GM21447 (cell line): ENCODE measurements at regions not wholly inside any gene's neighbourhood (a gene's known extent, or its start where the extent isn't known, plus 50 kb on each side); places are given as distances from the start of the nearest gene placed in this dataset.

ENCODE experiments used
- ATAC-seq: cut with Tn5 transposase; IDR thresholded peaks from one replicate; pipeline ENCODE4 v1.9.1; 2021; ENCODE audit not compliant: unreplicated experiment

DNA sequence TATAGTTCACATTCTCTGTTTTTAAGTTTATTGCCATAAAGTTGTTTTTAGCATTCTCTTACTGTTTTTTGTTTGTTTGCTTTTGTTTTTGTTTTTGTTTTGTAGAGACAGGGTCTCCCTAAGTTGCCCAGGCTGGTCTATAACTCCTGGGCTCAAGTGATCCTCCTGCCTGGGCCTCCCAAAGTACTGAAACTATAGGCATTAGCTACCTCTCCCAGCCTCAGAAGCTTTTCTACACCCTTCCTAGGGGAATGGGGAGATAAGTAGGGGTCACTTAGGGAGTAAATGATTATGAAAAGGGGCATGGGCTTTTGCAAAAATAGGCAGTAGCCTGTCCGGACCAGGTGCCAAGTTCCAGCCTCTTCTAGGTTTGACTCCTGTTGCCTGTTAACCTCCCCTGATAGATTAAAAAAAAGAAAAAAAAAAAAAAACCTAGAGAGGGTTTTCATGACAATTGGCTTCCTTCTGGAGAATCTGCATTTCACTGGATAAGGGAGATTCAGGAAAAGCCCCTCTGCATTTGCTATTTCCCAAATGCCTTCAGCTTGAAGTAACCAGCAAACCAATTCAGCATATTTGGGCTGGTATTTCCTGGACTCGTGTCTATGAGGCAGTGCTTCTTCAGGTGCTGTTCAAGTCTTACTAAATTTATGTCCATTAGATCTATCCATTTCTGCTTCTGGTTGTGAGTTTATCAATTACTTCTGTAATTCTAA lies 216.8 kb downstream of the TM9SF2 start:
- no peak for ATAC-seq

DNA sequence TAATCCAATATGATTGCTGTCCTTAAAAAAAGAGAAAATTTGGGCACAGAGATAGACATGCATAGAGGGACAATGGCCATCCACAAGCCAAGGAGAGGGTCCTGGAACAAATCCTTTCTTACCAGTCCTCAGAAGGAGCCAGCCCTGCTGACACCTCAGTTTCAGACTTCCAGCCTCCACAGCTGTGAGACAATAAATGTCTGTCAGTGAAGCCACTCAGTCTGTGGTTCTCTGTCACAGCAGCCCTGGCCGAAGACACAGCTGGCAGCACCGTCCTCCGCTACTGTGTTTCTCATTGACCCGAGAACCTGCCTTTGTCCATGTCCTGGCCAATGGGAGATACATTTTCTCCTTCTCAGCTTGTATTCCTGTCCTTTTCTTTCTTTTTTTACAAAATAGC lies 207.9 kb downstream of the TM9SF2 start:
- ATAC-seq, result no peak

DNA sequence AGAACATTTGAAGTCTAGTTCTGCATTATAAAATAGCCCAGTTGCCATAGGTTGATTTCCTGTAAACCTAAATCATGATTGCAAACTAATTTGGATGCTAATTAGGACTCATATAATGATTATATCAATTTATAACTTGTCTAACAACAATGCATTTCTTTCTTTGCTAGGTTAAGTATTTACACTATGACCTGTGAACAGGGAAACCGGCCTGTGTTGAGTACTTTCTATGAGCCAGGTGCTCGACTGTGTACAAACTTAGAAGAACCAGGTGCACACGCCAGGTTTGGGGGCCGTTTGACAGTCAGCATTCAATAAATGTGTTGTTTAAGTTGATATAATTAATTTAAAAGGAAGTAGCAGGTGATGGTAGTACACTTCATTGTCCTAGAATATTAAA lies 203.1 kb downstream of the TM9SF2 start:
- no peak for ATAC-seq

DNA sequence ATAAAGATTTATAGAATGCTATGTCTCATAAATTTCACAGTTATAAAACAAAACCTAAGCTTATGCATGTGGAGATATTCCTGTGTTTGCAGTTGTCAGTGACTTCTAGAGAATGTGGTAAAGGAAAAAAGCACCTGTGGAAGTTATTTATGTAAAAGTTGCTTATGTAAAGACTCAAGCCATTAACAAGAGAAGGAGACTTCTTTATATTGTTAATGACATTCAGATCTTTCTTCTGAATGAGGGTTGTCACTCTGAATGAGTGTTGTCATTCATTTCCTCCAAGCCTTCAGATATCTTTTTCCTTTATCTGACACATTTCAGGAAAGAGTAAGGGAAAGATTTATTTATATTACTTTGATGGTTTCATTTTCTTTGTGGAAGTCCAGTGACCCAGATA lies 202.6 kb downstream of the TM9SF2 start:
- no peak for ATAC-seq

DNA sequence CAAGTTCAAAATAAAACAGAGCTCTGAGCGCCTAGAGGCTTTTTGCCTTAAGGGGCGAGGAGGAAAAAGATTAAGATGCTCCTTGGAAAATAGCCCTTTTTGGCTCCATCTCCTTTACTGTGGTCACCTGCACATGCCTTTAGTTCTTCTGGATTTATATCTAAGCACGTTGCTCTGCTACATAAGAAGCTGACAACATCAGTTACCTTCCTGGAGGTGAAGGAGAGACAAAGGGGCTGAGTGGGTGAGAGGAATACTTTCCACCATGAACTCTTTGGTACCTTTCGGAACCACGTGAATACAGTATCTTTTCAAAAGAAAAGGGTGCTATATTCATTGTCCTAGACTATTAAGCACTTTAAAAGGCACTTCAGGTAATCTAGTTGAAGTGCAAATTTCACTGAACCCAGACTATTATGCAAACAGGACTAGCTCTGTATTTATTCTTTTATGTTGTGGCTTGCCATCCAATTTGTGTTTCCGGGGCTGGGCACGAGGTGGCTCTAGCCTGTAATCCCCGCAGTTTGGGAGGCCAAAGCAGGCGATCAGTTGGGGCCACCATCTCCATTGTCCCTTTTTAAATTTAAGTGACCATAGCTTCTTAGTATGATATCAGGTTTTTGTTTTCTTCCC lies 201.5 kb downstream of the TM9SF2 start:
- no peak for ATAC-seq

DNA sequence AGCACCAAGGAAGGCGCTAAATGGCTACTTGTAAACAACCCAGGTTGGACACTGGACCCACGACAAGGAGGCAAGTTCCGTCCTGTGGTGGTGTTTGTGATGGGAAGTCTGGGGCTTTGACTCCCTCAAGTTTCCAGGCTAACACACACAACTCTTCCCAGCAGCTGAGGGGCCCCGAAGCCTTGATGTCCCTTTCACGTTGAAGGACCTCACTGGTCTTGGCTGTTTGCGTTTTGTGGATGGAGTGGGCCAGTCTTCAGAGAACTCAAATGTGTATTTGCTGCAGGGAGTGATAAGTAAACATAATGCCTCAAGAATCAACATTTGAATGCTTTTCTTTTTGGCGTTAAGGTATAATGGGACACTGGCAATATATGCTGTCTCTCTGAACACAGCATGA lies 199.2 kb downstream of the TM9SF2 start:
- no peak for ATAC-seq

DNA sequence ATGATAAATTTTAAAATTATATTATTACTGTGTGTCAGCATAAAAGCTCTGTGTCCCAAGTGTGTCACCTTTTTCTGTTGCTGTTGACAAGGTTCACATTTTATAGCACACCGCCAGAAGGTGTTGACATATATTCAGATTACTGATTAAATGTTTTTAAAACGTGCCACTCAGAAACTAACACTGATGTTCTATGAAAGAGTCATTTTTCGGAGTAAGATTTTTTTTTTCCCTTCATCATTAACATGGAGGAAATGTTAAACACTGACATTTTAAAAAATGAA lies 197.5 kb downstream of the TM9SF2 start:
- no peak for ATAC-seq

DNA sequence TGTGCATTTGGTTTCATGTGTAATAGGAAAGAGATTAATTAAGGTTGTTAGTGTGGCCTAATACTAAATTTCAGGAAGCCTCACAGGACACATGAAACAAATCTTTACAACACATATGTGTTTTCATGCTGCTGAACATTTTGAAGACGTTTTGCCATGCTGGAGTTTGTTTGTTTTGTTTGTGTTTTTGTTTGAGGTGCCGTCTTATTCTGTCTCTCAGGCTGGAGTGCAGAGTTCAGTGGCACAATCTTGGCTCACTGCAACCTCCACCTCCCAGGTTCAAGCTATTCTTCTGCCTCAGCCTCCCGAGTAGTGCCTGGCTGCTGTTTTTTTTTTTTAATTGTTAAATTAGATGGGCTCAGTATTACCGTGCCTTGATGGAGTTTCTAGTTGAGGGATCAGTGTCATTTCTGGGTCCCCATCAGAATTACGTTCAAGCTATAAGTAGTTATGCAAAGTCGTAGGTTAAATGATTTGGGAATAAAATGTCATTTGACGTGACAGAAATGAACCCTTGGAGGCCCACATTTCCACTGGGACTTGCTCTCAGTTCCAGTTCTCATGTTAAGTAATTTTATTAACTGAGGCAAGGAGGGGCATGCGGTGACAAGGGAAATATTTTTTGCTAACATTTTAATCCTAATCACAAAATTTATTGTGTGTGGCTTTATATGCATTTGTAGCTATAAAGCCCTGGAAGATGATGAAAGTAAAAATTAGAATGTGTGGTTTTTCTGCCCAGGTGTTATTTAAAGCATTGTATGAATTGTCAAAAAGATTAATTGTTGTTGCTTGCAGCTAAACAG lies 196.9 kb downstream of the TM9SF2 start:
- no peak for ATAC-seq

DNA sequence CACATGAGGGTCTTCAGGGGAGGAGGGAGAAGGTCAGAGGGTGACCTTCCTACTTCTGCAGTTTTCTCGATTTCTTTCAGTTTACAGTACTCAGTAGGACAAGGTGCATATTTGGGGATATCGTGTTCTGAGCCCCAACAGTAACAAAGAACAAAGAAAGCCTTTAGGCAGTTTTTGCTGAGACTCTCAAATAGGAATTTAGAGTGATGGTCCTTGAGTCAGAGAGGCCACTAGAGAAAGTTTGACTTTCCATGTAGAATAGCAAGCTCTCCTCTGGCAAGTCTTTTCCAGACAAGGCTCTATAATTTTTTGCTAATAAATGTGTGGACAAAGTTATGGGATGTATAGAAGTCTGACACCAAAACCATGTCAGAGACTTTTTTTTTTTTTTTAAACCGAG lies 194.6 kb downstream of the TM9SF2 start:
- ATAC-seq, result no peak

DNA sequence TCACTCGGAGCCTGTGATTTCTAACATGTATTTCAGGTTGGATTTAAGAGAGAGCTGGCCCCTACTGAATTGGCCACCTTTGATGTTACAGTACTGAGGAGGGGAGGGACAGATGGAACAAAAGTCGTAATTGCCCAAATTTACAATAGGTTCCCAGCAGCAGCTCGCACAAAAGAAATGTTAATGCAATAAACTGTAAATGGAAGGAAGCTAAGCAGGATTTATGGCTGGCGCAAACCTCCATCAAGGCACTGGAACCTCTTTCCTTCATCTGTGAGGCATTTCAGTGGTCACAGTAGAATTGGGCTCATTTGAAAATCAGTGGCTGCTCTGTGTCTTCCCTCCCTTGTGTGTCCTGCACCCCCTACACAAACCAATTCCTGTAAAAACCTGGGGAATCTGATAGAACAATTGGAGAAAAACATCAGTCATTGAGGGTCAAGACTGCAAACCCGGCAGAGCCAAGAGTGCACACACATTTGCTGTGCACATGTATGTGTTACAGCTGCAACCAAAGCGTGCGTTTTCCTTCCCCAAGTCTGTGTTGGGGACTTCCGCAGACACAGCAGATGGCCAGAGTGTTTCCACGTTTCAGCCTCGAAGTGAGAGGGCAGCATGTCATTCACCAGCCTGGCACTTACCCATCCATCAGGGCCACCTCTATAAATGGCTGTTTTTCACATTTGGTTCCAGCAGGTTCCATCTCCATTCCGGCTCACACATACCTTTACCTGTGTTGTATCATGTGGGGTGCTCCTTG lies 192.8 kb downstream of the TM9SF2 start:
- ATAC-seq, result no peak

DNA sequence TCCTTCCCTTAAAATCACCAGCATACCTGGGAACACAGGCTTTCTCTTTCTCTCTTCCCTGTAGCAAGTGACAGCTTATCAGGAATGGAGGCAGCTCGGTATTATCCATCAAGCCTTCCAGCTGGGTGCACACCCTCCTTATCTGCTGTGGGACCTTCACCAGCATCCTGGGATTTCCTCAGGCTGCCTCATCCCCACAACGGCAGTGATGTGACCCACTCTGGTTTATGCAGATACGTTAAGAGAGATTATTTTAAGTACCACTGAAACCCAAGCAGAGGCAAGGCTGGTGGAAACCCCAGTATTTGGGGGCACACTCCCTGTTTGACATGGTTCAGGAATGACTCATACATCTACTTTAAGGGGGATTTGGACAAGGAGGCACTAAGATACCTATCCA lies 192.1 kb downstream of the TM9SF2 start:
- ATAC-seq, result no peak

DNA sequence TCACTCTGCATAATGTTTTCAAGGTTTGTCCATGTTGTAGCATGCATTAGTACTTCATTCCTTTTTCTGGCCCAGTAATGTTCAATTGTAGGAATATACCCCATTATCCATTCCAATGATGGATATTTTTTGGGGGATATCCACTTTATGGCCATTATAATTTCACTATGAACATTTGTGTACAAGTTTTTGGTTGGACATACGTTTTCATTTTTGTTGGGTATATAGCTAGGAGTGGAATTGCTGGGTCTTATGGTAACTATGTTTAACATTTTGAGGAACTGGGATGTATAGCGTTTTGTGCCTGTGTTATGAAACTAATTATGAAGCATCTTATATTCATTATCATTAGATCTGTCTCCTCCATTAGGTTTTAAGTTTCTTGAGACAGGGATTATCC lies 191.6 kb downstream of the TM9SF2 start:
- no peak for ATAC-seq

DNA sequence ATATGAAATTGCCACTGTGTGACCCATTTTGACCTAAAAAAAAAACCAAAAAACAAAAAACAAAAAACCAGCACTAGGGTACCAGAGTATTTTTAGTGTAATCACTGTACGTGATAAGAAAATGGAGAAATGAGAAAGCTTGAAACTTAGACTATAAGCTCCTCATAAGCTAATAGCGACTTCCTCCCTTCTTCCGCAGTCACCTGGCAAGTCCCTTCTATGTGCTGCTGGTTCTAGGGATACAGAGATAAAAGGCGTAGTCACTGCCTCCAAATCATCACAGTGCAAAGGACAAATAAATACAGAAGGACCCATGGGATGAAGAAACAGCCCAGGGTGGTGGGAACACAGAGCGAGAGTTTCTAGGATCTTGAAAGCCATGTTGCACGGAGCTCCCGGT lies 190.3 kb downstream of the TM9SF2 start:
- ATAC-seq, result no peak

DNA sequence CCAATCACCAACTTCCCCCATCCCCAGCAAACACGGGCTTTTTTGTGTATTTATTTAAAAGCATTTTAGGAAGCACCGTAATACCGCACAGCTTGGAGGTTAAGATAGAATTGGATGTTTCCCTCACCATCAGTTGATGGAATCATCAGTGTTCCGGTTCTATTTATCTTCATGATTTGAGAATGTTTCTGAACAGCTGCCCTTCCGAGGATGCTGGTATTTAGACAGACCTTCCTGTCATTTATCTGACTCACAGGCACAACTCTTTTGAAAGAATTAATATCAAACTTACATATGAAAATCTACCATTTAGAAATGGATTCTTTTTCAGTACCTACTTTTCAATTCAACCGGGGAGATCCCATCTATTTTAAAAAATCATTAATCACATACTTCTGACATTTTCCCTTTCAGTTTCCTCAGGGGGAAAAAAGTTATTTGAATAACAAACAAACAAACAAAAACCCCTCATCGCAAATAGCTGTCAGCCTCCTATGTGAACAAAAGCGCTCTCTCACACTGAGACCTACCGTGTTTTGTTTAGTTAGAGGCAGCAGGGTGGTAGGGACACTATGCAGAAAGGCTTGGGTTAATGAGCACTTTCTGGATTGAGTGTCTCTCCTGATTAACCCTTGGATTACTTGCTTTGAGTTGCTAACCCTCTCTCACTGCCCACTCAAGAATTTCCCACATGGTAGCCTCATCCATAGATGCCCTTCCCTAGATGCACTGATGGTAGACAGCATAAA lies 189.3 kb downstream of the TM9SF2 start:
- ATAC-seq, result no peak

DNA sequence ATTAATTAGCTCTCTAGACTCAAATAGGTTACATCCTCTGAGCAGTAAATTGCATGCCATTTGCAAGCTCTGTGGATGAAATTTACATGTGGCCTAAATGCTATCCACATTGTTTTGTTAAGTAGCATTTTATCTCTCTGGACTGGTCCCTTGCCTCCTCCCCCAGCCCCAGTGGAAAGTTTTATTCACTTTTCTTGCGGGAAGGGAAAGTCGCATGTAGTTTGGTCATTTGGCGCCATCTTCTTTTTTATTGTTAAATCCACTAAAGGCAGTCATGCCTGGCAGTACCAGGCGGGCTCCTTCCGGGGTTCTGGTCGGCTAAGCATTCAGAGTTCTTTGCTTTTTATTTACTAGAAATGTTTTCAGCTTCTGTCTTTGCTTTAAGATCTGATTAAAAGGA lies 188.7 kb downstream of the TM9SF2 start:
- no peak for ATAC-seq

DNA sequence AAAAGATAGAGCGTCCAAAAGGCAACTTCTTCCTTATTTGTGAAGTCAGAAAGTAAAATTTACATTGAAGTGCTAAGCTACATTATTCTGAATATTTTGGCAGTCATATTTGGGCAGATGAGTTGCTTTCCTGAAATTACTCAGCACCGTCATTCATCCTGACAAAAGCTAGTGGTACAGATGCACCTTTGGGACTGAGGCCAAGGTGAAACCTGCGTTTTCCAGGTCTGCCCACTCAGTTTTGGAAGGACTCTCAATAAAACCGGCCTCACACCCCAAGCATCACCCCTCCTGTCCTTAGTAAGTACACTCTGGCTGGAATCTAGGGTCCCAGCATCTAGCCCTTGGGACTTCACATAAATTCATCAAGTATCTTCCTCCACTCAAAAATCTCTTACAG lies 187.5 kb downstream of the TM9SF2 start:
- ATAC-seq, result no peak

DNA sequence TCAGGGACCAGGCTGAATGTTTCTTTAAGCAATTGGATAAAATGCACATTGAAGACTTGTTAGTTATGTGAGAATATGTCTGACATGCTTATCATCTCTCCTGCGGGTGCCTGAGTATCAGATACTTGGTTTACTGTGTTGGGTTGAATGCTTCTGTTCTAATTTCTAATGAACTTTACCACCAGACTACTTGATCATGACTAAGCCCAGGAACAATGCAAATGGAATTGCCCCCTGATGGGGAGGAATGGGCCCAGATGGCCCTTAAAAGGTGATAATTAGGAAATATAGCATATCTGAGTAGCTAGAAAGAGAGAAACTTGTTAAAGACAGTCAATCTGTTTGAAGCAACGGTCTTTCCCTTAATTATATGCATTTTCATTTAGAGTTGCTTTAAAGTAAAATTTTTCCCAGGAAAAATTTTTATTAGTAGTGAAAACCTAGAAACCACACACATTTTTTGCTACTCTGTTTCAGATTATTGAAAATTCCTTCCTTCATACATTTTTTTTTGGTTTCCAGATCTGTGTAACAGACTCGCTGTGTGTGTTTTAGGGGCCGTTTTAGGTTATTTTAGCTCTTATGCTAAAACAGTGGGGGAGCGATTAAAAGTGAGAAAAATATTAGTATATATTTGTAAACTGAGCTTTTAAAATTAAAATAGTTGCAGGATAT lies 186.6 kb downstream of the TM9SF2 start:
- no peak for ATAC-seq

DNA sequence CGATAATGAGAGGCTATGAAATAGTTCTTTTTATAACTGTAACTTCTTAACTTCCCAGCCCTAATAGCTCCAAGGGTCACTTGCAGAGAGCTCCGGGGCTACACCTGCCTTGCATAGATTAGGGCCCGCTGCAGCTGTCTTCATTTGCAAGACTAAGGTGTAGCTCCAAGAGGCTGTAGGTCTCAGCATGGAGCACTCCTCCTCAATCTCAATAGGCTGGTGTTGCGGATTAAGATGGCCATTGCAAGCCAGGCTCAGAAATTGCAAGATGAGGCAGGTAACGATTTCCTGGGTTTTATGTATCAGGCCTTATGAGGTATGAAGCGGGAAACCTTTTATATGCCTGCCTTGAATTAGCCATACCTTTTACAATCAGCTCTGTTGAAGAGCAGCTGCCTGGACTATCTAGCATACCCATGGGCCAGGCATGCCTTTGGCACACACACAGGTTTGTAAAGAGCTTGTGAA lies 185.7 kb downstream of the TM9SF2 start:
- no peak for ATAC-seq

DNA sequence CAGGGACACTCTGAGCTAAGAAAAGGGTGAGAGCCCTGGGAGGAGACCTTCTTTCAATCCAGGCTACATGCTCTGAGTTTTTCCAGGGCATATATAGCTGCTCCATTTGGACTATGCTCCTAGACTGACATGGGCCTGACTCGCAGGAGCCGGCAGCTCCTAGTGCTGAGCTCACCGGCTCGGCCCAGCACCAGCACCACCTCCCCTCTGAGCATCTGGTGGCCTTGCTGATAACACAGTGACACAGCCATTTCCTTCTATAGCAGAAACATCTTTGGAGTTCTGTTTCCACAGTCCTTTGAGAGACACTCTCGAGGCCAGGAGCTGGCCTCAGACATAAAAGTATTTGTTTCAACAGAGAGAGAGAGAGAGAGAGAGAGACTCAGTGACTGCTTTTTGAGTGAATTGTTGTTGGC lies 184.9 kb downstream of the TM9SF2 start:
- ATAC-seq, result no peak

DNA sequence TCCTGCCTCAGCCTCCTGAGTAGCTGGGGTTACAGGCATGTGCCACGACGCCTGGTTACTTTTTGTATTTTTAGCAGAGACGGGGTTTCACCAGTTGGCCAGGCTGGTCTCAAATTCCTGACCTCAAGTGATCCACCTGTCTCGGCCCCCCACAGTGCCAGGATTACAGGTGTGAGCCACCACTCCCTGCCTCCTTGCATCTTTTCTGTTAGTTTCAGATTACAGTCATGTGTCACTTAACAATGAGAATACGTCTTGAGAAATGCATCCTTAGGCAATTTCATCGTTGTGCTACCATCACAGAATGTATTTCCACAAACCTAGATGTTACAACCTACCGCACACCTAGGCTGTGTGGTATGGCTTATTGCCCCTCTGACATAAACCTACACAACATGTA lies 180.4 kb downstream of the TM9SF2 start:
- ATAC-seq, result no peak
